AG04450 (cell line): ENCODE measurements at regions not wholly inside any gene's neighbourhood (a gene's known extent, or its start where the extent isn't known, plus 50 kb on each side); places are given as distances from the start of the nearest gene placed in this dataset.

Experiments
- CTCF ChIA-PET: fragments of 300-600, 350-600 bp; formaldehyde crosslinking; extraction: SDS; loops from one replicate; lab custom pipeline; 2022; ENCODE audit warnings: antibody characterized with exemption, inconsistent platforms; lab: Charles Lee
- POLR2A ChIA-PET: fragments of 350-600 bp; formaldehyde crosslinking; extraction: SDS; loops from one replicate; lab custom pipeline; 2021; ENCODE audit warnings: antibody characterized with exemption, inconsistent platforms; lab: Yijun Ruan, JAX
- DNase-seq: peaks from one replicate; pipeline ENCODE4 v3.0.0-alpha.2; 2011; ENCODE audit warnings: low read depth, low spot score
- H3K27ac ChIP-seq: one replicate; pipeline ENCODE4 v1.5.1; 2012; ENCODE audit warnings: low read depth, low read length, control low read depth
- H3K27me3 ChIP-seq: one replicate; pipeline ENCODE4 v1.6.0; 2012; ENCODE audit warnings: low read length; ENCODE audit not compliant: control insufficient read depth, insufficient read depth
- H3K4me3 ChIP-seq: 2 replicates; pipeline ENCODE4 v1.5.1; 2011; ENCODE audit warnings: mild to moderate bottlenecking, low read depth, low read length, control low read depth
- H3K9me3 ChIP-seq: 2 replicates; pipeline ENCODE4 v1.5.1; 2012; ENCODE audit warnings: low read length; ENCODE audit not compliant: control insufficient read depth, insufficient read depth
- TF ChIP-seq, protein P1 (sequence below): IDR thresholded peaks from 2 replicates; pipeline ENCODE4 v1.5.1; 2011; ENCODE audit warnings: low read depth, low read length, control low read depth, inconsistent platforms

DNA sequence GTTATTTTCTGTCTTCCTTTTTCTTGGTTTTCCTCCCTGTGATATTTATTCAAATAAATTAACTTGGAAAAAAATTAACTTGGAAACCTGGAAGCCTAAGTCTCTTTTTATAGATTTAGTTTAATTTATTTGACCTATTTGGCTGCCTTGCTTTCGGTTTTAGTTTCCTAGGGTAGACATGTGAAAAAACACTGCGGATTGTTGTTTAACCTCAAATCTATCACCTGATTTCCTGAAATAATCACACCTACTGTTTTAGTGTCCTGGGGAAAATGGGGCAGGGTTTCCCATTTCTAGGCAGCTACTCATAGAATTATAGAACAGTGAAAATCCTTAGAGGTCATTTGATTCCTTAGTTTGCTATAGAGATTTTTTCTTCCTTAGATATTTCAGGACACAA, 412.4 kb downstream of the PCDH17 start:
- ChIA-PET POLR2A (no interaction called here), CTCF (no interaction called here)
- no peak for DNase-seq
- Histone ChIP-seq H3K27me3 (no peaks in the 10 kb centered on the region), H3K27ac (no peak overlapping the region), H3K9me3 (no peaks in the 10 kb centered on the region), H3K4me3 (no peak overlapping the region)
- TF ChIP-seq, protein P1, sequence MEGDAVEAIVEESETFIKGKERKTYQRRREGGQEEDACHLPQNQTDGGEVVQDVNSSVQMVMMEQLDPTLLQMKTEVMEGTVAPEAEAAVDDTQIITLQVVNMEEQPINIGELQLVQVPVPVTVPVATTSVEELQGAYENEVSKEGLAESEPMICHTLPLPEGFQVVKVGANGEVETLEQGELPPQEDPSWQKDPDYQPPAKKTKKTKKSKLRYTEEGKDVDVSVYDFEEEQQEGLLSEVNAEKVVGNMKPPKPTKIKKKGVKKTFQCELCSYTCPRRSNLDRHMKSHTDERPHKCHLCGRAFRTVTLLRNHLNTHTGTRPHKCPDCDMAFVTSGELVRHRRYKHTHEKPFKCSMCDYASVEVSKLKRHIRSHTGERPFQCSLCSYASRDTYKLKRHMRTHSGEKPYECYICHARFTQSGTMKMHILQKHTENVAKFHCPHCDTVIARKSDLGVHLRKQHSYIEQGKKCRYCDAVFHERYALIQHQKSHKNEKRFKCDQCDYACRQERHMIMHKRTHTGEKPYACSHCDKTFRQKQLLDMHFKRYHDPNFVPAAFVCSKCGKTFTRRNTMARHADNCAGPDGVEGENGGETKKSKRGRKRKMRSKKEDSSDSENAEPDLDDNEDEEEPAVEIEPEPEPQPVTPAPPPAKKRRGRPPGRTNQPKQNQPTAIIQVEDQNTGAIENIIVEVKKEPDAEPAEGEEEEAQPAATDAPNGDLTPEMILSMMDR: no peak

DNA sequence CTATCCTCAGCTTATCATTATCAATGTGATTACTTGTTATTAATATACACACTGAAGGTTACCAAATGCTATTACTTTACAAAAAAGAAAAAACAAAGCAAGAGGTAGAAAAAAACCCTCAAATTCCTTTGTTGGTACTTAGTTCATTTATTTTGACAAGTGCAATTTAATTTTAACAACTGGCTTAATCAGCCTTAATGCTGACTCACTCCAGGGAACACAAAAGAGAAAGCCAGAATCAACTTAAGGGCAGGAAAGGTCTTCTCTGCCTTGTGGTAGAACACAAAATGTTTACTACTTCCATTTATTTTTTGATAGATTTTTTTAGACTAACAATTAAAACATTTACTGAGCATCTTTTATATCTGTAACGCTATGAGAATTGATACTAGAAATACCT, 417.1 kb downstream of the PCDH17 start:
- ChIA-PET POLR2A (no interaction called here), CTCF (no interaction called here)
- Histone ChIP-seq H3K4me3 (no peak overlapping the region), H3K27ac (no peak overlapping the region), H3K27me3 (no peaks in the 10 kb centered on the region), H3K9me3 (peaks cover 10% of the 10 kb centered on the region)
- TF ChIP-seq, protein P1: no peak
- no peak for DNase-seq

DNA sequence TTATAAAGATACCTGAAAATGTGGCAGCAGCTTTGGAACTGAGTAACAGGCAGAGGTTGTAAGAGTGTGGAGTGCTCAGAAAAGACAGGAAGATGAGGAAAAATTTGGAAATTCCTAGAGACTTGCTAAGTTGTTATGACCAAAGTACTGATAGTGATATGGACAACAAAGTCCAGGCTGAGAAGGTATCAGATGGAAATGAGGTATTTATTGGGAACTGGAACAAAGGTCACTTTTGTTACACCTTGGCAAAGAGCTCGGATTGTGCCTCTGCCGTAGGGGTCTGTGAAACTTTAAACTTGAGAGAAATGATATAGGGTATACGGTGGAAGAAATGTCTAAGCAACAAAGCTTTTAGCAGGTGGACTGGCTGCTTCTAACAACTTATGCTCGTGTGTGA, 419.9 kb downstream of the PCDH17 start:
- no peak for DNase-seq
- no peaks in the 10 kb centered on the region for H3K27me3 ChIP-seq
- H3K4me3 ChIP-seq: no peak overlapping the region
- peaks cover 10% of the 10 kb centered on the region for H3K9me3 ChIP-seq
- ChIA-PET CTCF (no interaction called here), POLR2A (no interaction called here)
- TF ChIP-seq, protein P1: no peak
- no peak overlapping the region for H3K27ac ChIP-seq

DNA sequence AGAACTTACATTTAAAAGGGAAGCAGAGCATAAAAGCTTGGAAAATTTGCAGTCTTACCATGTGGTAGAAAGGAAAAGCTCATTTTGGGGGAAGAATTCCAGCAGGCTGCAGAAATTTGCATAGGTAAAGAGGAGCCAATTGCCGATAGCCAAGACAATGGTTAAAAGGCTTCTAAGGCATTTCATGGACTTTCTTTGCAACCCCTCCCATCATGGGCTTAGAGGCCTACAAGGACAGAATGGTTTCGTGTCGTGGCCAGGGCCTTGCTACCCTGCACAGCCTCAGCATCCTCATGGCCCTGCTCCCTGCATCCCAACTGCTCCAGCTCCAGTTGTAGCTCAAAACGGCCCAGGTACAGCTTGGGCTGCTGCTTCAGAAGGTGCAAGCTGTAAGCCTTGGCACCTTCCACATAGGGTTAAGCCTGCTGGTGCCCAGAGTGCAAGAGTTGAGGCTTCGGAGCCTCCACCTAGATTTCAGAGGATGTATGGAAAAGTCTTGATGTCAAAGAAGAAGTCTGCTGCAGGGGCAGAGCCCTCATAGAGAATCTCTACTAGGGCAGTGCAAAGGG, 420.3 kb downstream of the PCDH17 start:
- H3K27ac ChIP-seq: no peak overlapping the region
- H3K9me3 ChIP-seq: peaks cover 10% of the 10 kb centered on the region
- DNase-seq: no peak
- no peaks in the 10 kb centered on the region for H3K27me3 ChIP-seq
- CTCF ChIA-PET: no interaction called here
- no peak overlapping the region for H3K4me3 ChIP-seq
- POLR2A ChIA-PET: no interaction called here
- TF ChIP-seq, protein P1: no peak

DNA sequence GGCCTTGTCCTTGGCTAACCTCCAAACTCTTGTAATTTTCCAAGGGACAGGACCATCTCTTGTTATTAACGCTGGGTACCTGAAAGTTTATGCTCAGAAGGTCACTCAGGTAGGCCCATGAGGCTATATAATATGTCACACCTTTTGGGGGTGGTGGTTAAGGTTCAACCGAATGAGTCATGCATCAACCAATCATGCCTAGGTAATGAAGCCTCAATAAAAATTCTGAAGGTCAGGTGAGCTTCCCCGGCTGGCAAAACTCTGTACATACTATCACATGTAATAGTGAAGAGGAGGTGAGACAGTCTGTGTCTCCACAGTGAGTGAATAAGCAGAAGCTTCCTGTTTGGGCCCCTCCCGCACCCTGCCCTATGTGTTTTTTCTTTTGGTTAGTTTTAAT, 424.9 kb downstream of the PCDH17 start:
- CTCF ChIA-PET: no interaction called here
- Histone ChIP-seq H3K4me3 (no peak overlapping the region), H3K9me3 (peaks cover 7% of the 10 kb centered on the region), H3K27me3 (no peaks in the 10 kb centered on the region), H3K27ac (no peak overlapping the region)
- no peak for DNase-seq
- TF ChIP-seq, protein P1: no peak
- POLR2A ChIA-PET: no interaction called here
